Ectodermal cell (in vitro differentiated cells): ENCODE measurements at regions not wholly inside any gene's neighbourhood (a gene's known extent, or its start where the extent isn't known, plus 50 kb on each side); places are given as distances from the start of the nearest gene placed in this dataset.
"Not testable (repeated sequence)": the region's sequence is repeated elsewhere in the genome, so short reads cannot be mapped to it uniquely, and the experiment has no call there.

Experiments used
- H3K27ac ChIP-seq: 2 replicates; pipeline ENCODE4 v1.7.0; 2013; ENCODE audit warnings: mild to moderate bottlenecking, low read depth, low read length; ENCODE audit not compliant: insufficient read depth, poor library complexity, severe bottlenecking
- H3K27me3 ChIP-seq: 2 replicates; pipeline ENCODE4 v1.7.0; 2013; ENCODE audit warnings: mild to moderate bottlenecking, low read length; ENCODE audit not compliant: insufficient read depth, control insufficient read depth, poor library complexity, severe bottlenecking
- H3K36me3 ChIP-seq: one replicate; pipeline ENCODE4 v1.7.0; 2013; ENCODE audit warnings: low read length; ENCODE audit not compliant: control insufficient read depth, insufficient read depth
- H3K4me1 ChIP-seq: one replicate; pipeline ENCODE4 v1.7.0; 2013; ENCODE audit warnings: low read length; ENCODE audit not compliant: control insufficient read depth, insufficient read depth
- H3K4me3 ChIP-seq: 2 replicates; pipeline ENCODE4 v1.7.0; 2013; ENCODE audit warnings: low read depth, low read length, control low read depth; ENCODE audit not compliant: insufficient read depth
- H3K9me3 ChIP-seq: 2 replicates; pipeline ENCODE4 v1.7.0; 2013; ENCODE audit warnings: mild to moderate bottlenecking, low read length, moderate library complexity; ENCODE audit not compliant: control insufficient read depth
- WGBS, 2 experiments: methylation state at CpG; one replicate each; pipeline ENCODE4 v1.1.7; 2013; ENCODE audit warnings: missing lambda C conversion rate in 2 of 2; 5-methylcytosine and 5-hydroxymethylcytosine counted together

- H3K4me1 ChIP-seq, result no peaks in the 10 kb centered on the region
- no peaks in the 10 kb centered on the region for H3K36me3 ChIP-seq
- no peaks in the 10 kb centered on the region for H3K27me3 ChIP-seq
- H3K27ac ChIP-seq, result no peak overlapping the region
- 83 to 100% methylated on average over 1 of the region's 1 CpG for WGBS, 2 experiments
- no peak overlapping the region for H3K4me3 ChIP-seq
- H3K9me3 ChIP-seq, result no peaks in the 10 kb centered on the region
These were observed 782.1 kb downstream of the EPHA4 start for GRCh38 chr2:220789961-220790360.

DNA sequence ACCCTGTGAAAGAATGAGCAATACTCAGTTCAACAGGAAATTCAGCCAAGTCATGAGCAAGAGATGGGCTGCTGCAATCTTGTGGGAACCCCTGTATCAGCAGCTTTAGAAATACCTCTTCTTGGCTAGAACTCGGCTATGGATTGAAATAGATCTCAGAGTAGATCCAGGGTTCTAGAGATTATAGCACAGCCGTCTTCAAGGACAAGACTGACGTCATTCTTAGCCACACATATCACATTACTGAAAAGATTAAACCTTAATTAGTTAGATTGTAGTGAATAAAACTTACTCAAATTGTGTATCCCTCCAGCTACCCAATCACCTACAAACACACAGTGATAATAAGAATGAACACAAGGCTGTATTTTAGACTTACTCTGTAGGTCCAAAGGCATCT is 776.4 kb downstream of the EPHA4 start:
- H3K4me1 ChIP-seq, result no peaks in the 10 kb centered on the region
- no peaks in the 10 kb centered on the region for H3K36me3 ChIP-seq
- no peaks in the 10 kb centered on the region for H3K27me3 ChIP-seq
- H3K9me3 ChIP-seq, result no peaks in the 10 kb centered on the region
- H3K4me3 ChIP-seq, result no peak overlapping the region
- 86 to 100% methylated on average over 2 of the region's 3 CpGs for WGBS, 2 experiments
- H3K27ac ChIP-seq, result no peak overlapping the region

GRCh38 chr2:220811115-220811514 is 761.0 kb downstream of the EPHA4 start:
- 91% methylated on average over 1 of the region's 1 CpG; no CpG with 5 or more reads in 1 of the 2 experiments for WGBS, 2 experiments
- Histone ChIP-seq H3K36me3 (no peaks in the 10 kb centered on the region), H3K27me3 (no peaks in the 10 kb centered on the region), H3K4me3 (no peak overlapping the region), H3K4me1 (no peaks in the 10 kb centered on the region), H3K9me3 (no peaks in the 10 kb centered on the region), H3K27ac (no peak overlapping the region)

DNA sequence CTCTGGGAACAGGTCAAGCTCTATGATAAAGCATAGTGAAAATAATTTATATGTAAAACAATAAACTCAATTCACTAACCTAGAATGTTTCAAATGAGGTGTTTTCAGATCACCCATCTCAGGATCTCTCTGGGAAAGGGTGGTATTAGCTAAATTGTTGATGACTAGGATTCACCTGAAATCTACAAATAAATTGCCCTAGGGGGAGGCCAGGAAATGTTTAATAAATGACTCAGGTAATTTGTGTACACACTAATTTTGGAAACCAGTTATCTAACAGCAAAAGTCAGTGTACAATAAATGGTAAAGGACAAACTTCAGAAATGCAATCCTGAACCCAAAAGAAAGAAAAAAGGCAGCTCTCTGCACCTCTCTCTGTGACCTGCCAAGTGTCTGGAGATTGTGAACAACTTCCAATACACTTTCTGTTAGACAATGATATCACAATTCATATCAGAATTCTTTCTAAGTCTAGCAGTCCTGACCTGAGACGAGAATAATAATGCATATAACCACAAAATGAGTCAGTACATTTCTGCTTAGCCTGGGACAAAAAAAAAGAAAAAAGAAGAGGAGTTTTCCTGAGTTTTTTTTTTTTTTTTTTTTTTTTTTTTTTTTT is 760.0 kb downstream of the EPHA4 start:
- H3K27ac ChIP-seq, result no peak overlapping the region
- no peak overlapping the region for H3K4me3 ChIP-seq
- no peaks in the 10 kb centered on the region for H3K27me3 ChIP-seq
- WGBS, 2 experiments, result 100% methylated on average over 1 of the region's 1 CpG; no CpG with 5 or more reads in 1 of the 2 experiments
- H3K36me3 ChIP-seq, result no peaks in the 10 kb centered on the region
- H3K4me1 ChIP-seq, result no peaks in the 10 kb centered on the region
- H3K9me3 ChIP-seq, result no peaks in the 10 kb centered on the region

DNA sequence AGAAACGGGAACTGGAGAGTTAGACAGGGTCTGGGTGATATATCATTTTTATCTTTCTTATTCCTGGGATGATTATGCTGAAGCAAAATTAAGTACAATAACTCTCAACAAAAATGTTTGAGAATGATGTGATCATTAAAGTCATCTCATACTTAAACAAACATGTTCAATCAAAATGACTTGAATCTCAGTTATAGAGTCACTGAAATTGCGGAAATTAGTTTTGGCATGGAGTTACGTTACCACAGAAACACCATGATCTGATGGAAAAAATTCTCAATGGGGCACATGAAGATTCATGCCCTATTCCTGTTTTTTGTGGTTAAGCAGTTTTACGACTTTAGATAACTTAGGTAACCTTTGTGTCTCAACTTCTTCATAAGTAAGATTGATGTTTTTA is 757.7 kb downstream of the EPHA4 start:
- no peaks in the 10 kb centered on the region for H3K27me3 ChIP-seq
- H3K4me3 ChIP-seq, result no peak overlapping the region
- H3K27ac ChIP-seq, result no peak overlapping the region
- no peaks in the 10 kb centered on the region for H3K9me3 ChIP-seq
- no peaks in the 10 kb centered on the region for H3K4me1 ChIP-seq
- H3K36me3 ChIP-seq, result no peaks in the 10 kb centered on the region
- 70 to 73% methylated on average over 4 of the region's 4 CpGs for WGBS, 2 experiments

DNA sequence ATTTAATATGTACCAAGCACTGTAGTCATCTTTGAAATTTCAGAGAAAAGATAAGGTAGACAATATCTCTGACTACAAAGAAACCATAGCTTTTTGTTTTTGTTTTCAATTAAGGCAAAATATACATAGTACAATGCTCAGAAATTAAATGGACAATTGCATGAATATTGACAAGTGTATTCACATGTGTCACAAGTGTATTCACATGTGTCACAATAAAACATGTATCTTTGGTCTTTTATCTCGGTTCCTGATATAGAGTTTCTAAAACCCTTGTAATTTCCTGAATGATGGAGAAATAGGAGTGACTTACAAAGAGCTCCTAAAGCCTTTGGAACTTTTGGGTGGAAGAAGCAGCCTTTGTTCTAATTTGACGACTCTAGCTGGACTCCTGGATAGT is 756.4 kb downstream of the EPHA4 start:
- H3K4me1 ChIP-seq, result no peaks in the 10 kb centered on the region
- no peaks in the 10 kb centered on the region for H3K9me3 ChIP-seq
- no peak overlapping the region for H3K27ac ChIP-seq
- H3K36me3 ChIP-seq, result no peaks in the 10 kb centered on the region
- 92 to 100% methylated on average over 2 of the region's 2 CpGs for WGBS, 2 experiments
- H3K27me3 ChIP-seq, result no peaks in the 10 kb centered on the region
- H3K4me3 ChIP-seq, result no peak overlapping the region

- Histone ChIP-seq H3K27ac (no peak overlapping the region), H3K9me3 (no peaks in the 10 kb centered on the region), H3K27me3 (no peaks in the 10 kb centered on the region), H3K36me3 (no peaks in the 10 kb centered on the region), H3K4me1 (no peaks in the 10 kb centered on the region), H3K4me3 (no peak overlapping the region)
- no CpG with 5 or more reads among the region's 1 CpG for WGBS, 2 experiments
These were observed 750.4 kb downstream of the EPHA4 start for GRCh38 chr2:220821683-220822082.

DNA sequence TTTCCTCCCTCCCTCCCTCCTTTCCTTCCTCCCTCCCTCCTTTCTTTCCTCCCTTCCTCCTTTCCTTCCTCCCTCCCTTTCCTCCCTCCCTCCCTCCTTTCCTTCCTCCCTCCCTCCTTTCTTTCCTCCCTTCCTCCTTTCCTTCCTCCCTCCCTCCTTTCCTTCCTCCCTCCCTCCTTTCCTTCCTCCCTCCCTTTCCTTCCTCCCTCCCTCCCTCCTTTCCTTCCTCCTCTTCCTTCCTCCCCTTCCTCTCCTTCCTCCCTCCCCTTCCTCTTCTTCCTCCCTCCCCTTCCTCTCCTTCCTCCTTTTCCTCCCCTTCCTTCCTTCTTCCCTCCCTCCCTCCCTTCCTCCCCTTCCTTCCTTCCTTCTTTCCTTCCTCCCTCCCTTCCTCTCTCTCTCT is 748.5 kb downstream of the EPHA4 start:
- H3K36me3 ChIP-seq, H3K9me3 ChIP-seq, H3K27ac ChIP-seq, H3K27me3 ChIP-seq, H3K4me3 ChIP-seq, H3K4me1 ChIP-seq: not testable (repeated sequence)

- 80 to 100% methylated on average over 1 of the region's 1 CpG for WGBS, 2 experiments
These were observed 738.7 kb downstream of the EPHA4 start for GRCh38 chr2:220833446-220833845.

GRCh38 chr2:220835583-220835982 is 736.5 kb downstream of the EPHA4 start:
- H3K27ac ChIP-seq, result no peak overlapping the region
- WGBS, 2 experiments, result 83 to 84% methylated on average over 5 of the region's 5 CpGs
- H3K4me3 ChIP-seq, result no peak overlapping the region
- H3K27me3 ChIP-seq, result no peaks in the 10 kb centered on the region
- H3K36me3 ChIP-seq, result no peaks in the 10 kb centered on the region
- no peaks in the 10 kb centered on the region for H3K9me3 ChIP-seq
- H3K4me1 ChIP-seq, result peaks cover 4% of the 10 kb centered on the region

More at GRCh38 chr2:220833446-220833845, 738.7 kb downstream of the EPHA4 start:
- Histone ChIP-seq H3K27ac (no peak overlapping the region), H3K4me3 (no peak overlapping the region), H3K36me3 (no peaks in the 10 kb centered on the region), H3K4me1 (peaks cover 4% of the 10 kb centered on the region), H3K27me3 (no peaks in the 10 kb centered on the region), H3K9me3 (no peaks in the 10 kb centered on the region)

- WGBS, 2 experiments, result 60 to 76% methylated on average over 2 of the region's 2 CpGs
- Histone ChIP-seq H3K27ac (no peak overlapping the region), H3K27me3 (no peaks in the 10 kb centered on the region), H3K9me3 (no peaks in the 10 kb centered on the region), H3K4me3 (no peak overlapping the region), H3K4me1 (peaks cover 10% of the 10 kb centered on the region), H3K36me3 (no peaks in the 10 kb centered on the region)
These were observed 734.9 kb downstream of the EPHA4 start for GRCh38 chr2:220837226-220837625.
